ENCODE measurements at regions not wholly inside any gene's neighbourhood (a gene's known extent, or its start where the extent isn't known, plus 50 kb on each side); places are given as distances from the start of the nearest gene placed in this dataset.
A peak's percentile ranks its signal among the peaks of the same experiment; 100 is the strongest.

DNA sequence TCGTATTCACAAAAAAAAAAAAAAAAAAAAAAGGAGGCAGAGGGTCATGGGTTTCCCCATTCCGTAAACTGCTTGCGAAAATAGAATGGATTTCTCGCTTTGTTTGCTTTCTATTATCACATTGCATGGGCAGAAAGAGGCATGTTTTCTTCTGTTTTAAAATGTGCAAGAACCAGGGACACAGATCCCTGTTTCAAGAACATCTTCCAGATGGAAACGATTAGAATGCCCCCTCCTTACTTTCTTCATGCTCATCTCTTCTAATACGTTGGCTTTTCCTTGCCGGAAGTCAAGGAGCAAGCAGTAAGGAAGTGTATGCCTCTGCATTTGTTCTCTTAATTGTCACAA lies 51.0 kb upstream of the ZNF516 start:
- DNase-seq (ENCODE audit: low read depth in 2 of 2) = peak in 1 of 2 experiments; percentile 19

- DNase-seq (ENCODE audit: low read depth in 2 of 2) = no peak
These were observed 50.5 kb upstream of the ZNF516 start for GRCh38 chr18:76545433-76546087.

GRCh38 chr18:76544511-76545345 lies 49.7 kb upstream of the ZNF516 start:
- DNase-seq (ENCODE audit: low read depth in 2 of 2) = no peak
